Thyroid gland (tissue), 4 donors: ENCODE measurements at regions not wholly inside any gene's neighbourhood (a gene's known extent, or its start where the extent isn't known, plus 50 kb on each side); places are given as distances from the start of the nearest gene placed in this dataset.

Source experiments
- POLR2A ChIP-seq, 2 donors: fragments of 450-650 bp; IDR thresholded peaks; one replicate each; pipeline ENCODE4 v1.6.1; 2017; ENCODE audit warnings: antibody characterized with exemption in 2 of 2, mild to moderate bottlenecking in 2 of 2, moderate library complexity in 1 of 2
- TF ChIP-seq, protein P1 (sequence below), 6 experiments: fragments of 200-600 bp in 3 of 6; fragments of 450-650 bp in 3 of 6; sonication (generic) in 3 of 6; IDR thresholded peaks; one replicate each; pipeline ENCODE4 v1.5.1; 2016 to 2019; ENCODE audit warnings: antibody characterized with exemption in 6 of 6, mild to moderate bottlenecking in 2 of 6, inconsistent platforms in 1 of 6, moderate library complexity in 1 of 6

- TF ChIP-seq POLR2A (IDR thresholded peaks at IDR 0.05), result no peak
- TF ChIP-seq, protein P1, sequence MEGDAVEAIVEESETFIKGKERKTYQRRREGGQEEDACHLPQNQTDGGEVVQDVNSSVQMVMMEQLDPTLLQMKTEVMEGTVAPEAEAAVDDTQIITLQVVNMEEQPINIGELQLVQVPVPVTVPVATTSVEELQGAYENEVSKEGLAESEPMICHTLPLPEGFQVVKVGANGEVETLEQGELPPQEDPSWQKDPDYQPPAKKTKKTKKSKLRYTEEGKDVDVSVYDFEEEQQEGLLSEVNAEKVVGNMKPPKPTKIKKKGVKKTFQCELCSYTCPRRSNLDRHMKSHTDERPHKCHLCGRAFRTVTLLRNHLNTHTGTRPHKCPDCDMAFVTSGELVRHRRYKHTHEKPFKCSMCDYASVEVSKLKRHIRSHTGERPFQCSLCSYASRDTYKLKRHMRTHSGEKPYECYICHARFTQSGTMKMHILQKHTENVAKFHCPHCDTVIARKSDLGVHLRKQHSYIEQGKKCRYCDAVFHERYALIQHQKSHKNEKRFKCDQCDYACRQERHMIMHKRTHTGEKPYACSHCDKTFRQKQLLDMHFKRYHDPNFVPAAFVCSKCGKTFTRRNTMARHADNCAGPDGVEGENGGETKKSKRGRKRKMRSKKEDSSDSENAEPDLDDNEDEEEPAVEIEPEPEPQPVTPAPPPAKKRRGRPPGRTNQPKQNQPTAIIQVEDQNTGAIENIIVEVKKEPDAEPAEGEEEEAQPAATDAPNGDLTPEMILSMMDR (IDR thresholded peaks at IDR 0.05), result no peak
These were observed 74.0 kb upstream of the ADGRF1 start for GRCh38 chr6:47116086-47116485.
